Esophagus squamous epithelium (tissue), 5 donors: ENCODE measurements at regions not wholly inside any gene's neighbourhood (a gene's known extent, or its start where the extent isn't known, plus 50 kb on each side); places are given as distances from the start of the nearest gene placed in this dataset.

Source experiments
- DNase-seq: peaks from one replicate; lab custom pipeline; 2025; lab: John Stamatoyannopoulos, UW
- H3K27ac ChIP-seq, 4 donors: fragments of 200-600 bp; sonication (generic); one replicate each; pipeline ENCODE4 v1.5.1; 2016 to 2019; ENCODE audit warnings: mild to moderate bottlenecking in 1 of 4
- H3K27me3 ChIP-seq, 4 donors: fragments of 200-600 bp; sonication (generic); 1 replicate in 3 of 4; 2 replicates in 1 of 4; pipeline versions ENCODE4 v1.5.1 to v1.6.0; 2017 to 2021; ENCODE audit warnings: antibody characterized with exemption in 1 of 4
- H3K36me3 ChIP-seq, 3 donors: fragments of 200-600 bp; sonication (generic); one replicate each; pipeline ENCODE4 v1.5.1; 2016 to 2019
- H3K4me1 ChIP-seq, 3 donors: fragments of 200-600 bp; sonication (generic); one replicate each; pipeline ENCODE4 v1.5.1; 2017 to 2019
- H3K4me3 ChIP-seq, 4 donors: fragments of 200-600 bp; sonication (generic); 1 replicate in 3 of 4; 2 replicates in 1 of 4; pipeline ENCODE4 v1.5.1; 2016 to 2019; ENCODE audit warnings: mild to moderate bottlenecking in 2 of 4, moderate library complexity in 1 of 4
- H3K9me3 ChIP-seq, 3 donors: fragments of 200-600 bp; sonication (generic); one replicate each; pipeline ENCODE4 v1.5.1; 2016 to 2019
- POLR2A ChIP-seq, 4 donors: fragments of 450-650 bp; IDR thresholded peaks; one replicate each; pipeline ENCODE4 v1.6.1; 2017; ENCODE audit warnings: antibody characterized with exemption in 4 of 4, mild to moderate bottlenecking in 4 of 4, moderate library complexity in 3 of 4
- WGBS, 2 donors: methylation state at CpG; one replicate each; pipeline ENCODE4 v1.1.5; 2018; 5-methylcytosine and 5-hydroxymethylcytosine counted together
- intact Hi-C: fragments of 100-400 bp; cut with DNase I; formaldehyde crosslinking; loops from one replicate; pipeline ENCODE4 v1.15.0; 2022
- TF ChIP-seq, protein P1 (sequence below), 6 experiments: fragments of 450-650 bp in 4 of 6; fragments of 200-600 bp in 2 of 6; sonication (generic) in 2 of 6; IDR thresholded peaks; one replicate each; pipeline ENCODE4 v1.5.1; 2016 to 2019; ENCODE audit warnings: antibody characterized with exemption in 6 of 6, mild to moderate bottlenecking in 4 of 6, moderate library complexity in 4 of 6
- donor health status: DM: yes; HTN: yes; CAD: no.

DNA sequence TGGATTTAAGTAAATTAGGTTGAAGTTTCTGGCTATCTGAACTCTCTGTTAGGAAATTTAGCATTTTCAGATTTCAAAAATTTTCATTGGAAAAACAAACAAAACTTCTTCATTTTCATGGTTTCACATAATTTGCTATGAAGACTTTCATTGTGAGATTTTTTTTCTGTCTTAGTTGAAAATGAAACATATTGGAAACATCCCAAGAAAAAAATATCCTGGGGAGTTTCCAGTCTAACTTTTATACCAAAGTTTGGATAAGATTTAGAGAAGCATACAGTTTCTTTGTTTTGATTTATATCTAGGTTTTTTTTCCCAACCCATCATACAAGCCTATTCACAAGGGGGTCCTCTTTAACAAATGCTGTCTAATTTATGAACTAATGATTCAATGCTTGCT lies 300.5 kb upstream of the SEMA3A start:
- Histone ChIP-seq H3K9me3 (no peaks in the 10 kb centered on the region), H3K27ac (no peak overlapping the region), H3K4me1 (no peaks in the 10 kb centered on the region), H3K36me3 (no peaks in the 10 kb centered on the region), H3K27me3 (no peaks in the 10 kb centered on the region), H3K4me3 (no peak overlapping the region)
- no peak for DNase-seq
- no peak for TF ChIP-seq POLR2A (IDR thresholded peaks at IDR 0.05)
- TF ChIP-seq, protein P1, sequence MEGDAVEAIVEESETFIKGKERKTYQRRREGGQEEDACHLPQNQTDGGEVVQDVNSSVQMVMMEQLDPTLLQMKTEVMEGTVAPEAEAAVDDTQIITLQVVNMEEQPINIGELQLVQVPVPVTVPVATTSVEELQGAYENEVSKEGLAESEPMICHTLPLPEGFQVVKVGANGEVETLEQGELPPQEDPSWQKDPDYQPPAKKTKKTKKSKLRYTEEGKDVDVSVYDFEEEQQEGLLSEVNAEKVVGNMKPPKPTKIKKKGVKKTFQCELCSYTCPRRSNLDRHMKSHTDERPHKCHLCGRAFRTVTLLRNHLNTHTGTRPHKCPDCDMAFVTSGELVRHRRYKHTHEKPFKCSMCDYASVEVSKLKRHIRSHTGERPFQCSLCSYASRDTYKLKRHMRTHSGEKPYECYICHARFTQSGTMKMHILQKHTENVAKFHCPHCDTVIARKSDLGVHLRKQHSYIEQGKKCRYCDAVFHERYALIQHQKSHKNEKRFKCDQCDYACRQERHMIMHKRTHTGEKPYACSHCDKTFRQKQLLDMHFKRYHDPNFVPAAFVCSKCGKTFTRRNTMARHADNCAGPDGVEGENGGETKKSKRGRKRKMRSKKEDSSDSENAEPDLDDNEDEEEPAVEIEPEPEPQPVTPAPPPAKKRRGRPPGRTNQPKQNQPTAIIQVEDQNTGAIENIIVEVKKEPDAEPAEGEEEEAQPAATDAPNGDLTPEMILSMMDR (IDR thresholded peaks at IDR 0.05) = no peak
- intact Hi-C loops = no loop called here

DNA sequence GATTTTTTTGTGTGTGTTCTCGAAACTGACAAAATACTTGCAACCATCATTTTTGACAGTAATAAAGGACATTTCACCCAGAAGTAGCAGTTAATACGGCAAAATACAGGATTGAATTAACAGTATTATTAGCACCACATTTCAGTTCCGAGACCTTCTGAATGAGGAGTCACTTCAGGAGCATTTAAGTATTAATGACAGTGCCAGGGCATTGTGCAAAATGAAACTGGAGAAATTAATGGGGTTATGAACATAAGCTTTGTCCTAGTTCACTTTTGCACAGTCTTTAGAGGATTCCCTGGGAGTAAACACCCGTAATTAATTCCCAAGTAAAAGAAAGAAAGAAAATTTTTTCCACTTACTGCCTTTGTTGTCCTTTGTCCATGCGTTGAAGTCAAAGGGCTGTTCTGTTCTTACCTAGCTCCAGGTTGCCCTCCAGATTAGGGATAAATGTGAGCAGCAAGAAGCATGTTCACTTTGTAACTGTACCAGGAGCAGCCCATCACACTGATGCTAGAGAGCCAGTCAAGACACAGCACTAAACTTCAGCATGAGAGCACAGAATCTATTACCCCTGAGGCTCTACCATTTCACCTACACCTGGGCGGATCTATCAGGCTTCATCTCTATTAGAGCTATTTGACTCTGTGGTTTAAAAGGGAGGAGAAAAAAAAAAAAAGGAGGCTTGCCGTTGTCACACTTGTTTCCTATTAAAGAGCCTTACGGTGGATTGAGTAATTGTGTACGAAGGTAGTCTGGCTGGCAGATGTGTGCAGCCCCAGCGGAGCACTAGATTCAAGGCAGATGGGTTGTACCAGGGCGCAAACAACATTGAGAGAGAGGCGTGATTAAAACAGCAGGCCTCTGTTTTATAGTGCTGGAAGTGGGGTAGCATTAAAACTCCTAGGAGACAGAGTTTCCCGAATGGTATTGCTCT lies 297.8 kb upstream of the SEMA3A start:
- 74 to 79% methylated on average over 13 of the region's 13 CpGs for WGBS, 2 donors
- no peaks in the 10 kb centered on the region for H3K27me3 ChIP-seq
- H3K4me3 ChIP-seq = no peak overlapping the region
- DNase-seq = no peak
- H3K27ac ChIP-seq = no peak overlapping the region
- no peaks in the 10 kb centered on the region for H3K36me3 ChIP-seq
- H3K4me1 ChIP-seq = no peaks in the 10 kb centered on the region
- H3K9me3 ChIP-seq = no peaks in the 10 kb centered on the region
- intact Hi-C loops = no loop called here
- TF ChIP-seq POLR2A (IDR thresholded peaks at IDR 0.05) = no peak
- TF ChIP-seq, protein P1 (IDR thresholded peaks at IDR 0.05) = no peak

DNA sequence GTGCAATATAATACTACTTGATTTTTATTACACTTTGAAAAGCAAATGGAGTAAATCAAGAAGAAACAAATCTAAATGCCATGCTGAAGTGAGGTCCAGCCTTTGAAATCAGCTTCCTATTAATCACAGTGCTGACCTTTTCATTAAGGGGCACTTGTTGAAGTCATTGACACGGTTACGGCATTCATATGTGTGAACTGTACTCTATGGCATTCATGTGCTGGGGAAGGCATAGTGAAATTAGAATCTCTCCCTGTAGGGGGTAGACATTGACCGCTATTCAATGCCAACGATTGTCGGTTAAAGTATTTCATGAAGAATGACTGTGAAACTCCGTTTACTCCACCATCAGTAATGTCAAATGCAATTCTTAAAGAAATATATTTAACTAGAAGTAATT lies 296.1 kb upstream of the SEMA3A start:
- DNase-seq = no peak
- no peak overlapping the region for H3K27ac ChIP-seq
- no peaks in the 10 kb centered on the region for H3K4me1 ChIP-seq
- no peaks in the 10 kb centered on the region for H3K36me3 ChIP-seq
- no peak for TF ChIP-seq POLR2A (IDR thresholded peaks at IDR 0.05)
- TF ChIP-seq, protein P1 (IDR thresholded peaks at IDR 0.05) = peak in 2 of 6 experiments; percentile 8 to 18
- H3K27me3 ChIP-seq = no peaks in the 10 kb centered on the region
- intact Hi-C loops = no loop called here
- 65 to 73% methylated on average over 6 of the region's 6 CpGs for WGBS, 2 donors
- no peak overlapping the region for H3K4me3 ChIP-seq
- no peaks in the 10 kb centered on the region for H3K9me3 ChIP-seq

DNA sequence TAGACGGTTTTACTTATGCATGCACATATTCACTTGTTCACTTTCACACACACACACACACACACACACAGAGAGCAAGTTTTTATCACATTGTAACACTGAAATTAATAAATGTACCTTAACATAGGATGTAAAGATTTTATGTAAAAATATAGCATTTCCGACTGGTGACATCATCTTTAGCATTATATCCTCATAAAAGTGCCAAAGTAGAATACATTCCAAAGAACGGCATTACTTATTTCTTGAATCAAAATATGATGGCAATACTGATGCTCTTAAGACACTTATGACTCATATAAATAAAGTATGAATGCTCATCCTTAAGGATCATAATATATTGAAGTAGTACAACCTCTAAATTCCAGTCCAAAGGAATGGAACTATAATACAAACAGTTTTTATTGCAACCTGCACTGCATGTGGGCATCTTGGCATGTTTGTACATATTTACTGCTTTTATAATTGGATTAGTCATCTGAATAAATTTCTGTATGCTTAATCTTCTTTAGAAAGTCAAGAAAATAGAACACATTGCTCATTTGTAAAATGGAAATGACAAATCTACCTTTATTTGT lies 290.0 kb upstream of the SEMA3A start:
- TF ChIP-seq, protein P1 (IDR thresholded peaks at IDR 0.05) = no peak
- no peak for TF ChIP-seq POLR2A (IDR thresholded peaks at IDR 0.05)
- H3K27ac ChIP-seq = no peak overlapping the region
- no peaks in the 10 kb centered on the region for H3K4me1 ChIP-seq
- WGBS, 2 donors = 77 to 87% methylated on average over 3 of the region's 3 CpGs
- no peaks in the 10 kb centered on the region for H3K27me3 ChIP-seq
- no peak overlapping the region for H3K4me3 ChIP-seq
- DNase-seq = no peak
- no peaks in the 10 kb centered on the region for H3K9me3 ChIP-seq
- H3K36me3 ChIP-seq = no peaks in the 10 kb centered on the region
- intact Hi-C loops = no loop called here

DNA sequence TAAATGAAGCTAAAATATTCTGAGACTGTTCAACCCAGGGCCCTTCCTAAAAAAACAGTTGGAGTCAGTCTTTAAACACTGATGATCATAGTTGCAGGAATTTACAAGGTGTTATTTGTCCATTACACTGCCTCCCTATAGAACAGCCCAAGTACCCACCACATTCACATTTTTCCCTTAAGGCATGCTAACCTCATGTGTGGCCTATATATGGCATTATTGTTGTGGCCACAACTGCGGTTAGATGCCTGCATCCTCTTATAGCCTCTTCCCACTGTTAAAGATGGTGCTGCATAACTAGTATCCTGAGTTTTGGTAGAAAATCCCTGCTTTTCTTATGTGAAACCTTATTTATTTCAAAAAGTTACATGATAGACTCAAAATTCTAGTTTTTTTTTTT lies 287.9 kb upstream of the SEMA3A start:
- Histone ChIP-seq H3K9me3 (no peaks in the 10 kb centered on the region), H3K27me3 (no peaks in the 10 kb centered on the region), H3K27ac (no peak overlapping the region), H3K4me1 (no peaks in the 10 kb centered on the region), H3K4me3 (no peak overlapping the region), H3K36me3 (no peaks in the 10 kb centered on the region)
- TF ChIP-seq, protein P1 (IDR thresholded peaks at IDR 0.05) = no peak
- no peak for TF ChIP-seq POLR2A (IDR thresholded peaks at IDR 0.05)
- 92 to 100% methylated on average over 1 of the region's 1 CpG for WGBS, 2 donors
- intact Hi-C loops = no loop called here
- DNase-seq = no peak
